ENCODE measurements at regions not wholly inside any gene's neighbourhood (a gene's known extent, or its start where the extent isn't known, plus 50 kb on each side); places are given as distances from the start of the nearest gene placed in this dataset.

GRCh38 chr2:8534729-8535468 is 147.0 kb upstream of the ID2 start:
- TF ChIP-seq CTCF (IDR thresholded peaks at IDR 0.05; ENCODE audit: low read depth, low read length, missing input control) = peak; percentile 24
- TF ChIP-seq MAX (IDR thresholded peaks at IDR 0.05) = peak; percentile 28
- TF ChIP-seq RAD21 (IDR thresholded peaks at IDR 0.05) = peak; percentile 73 to 82
- TF ChIP-seq HNF4A (conservative IDR thresholded peaks at IDR 0.05) = peak; percentile 71 to 80
- peak; percentile 70 for TF ChIP-seq YY1 (IDR thresholded peaks at IDR 0.05)
- no peak for TF ChIP-seq EGR1 (IDR thresholded peaks at IDR 0.05; ENCODE audit: low read depth in 2 of 2)
- TF ChIP-seq, protein P1, sequence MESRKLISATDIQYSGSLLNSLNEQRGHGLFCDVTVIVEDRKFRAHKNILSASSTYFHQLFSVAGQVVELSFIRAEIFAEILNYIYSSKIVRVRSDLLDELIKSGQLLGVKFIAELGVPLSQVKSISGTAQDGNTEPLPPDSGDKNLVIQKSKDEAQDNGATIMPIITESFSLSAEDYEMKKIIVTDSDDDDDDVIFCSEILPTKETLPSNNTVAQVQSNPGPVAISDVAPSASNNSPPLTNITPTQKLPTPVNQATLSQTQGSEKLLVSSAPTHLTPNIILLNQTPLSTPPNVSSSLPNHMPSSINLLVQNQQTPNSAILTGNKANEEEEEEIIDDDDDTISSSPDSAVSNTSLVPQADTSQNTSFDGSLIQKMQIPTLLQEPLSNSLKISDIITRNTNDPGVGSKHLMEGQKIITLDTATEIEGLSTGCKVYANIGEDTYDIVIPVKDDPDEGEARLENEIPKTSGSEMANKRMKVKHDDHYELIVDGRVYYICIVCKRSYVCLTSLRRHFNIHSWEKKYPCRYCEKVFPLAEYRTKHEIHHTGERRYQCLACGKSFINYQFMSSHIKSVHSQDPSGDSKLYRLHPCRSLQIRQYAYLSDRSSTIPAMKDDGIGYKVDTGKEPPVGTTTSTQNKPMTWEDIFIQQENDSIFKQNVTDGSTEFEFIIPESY (IDR thresholded peaks at IDR 0.05) = no peak
- TF ChIP-seq TAF1 (conservative IDR thresholded peaks at IDR 0.05) = no peak
- TF ChIP-seq GABPA (IDR thresholded peaks at IDR 0.05 in 1 of 2, conservative IDR thresholded peaks at IDR 0.05 in 1 of 2) = no peak
- TF ChIP-seq SP1 (IDR thresholded peaks at IDR 0.05) = peak; percentile 89
- TF ChIP-seq JUND (IDR thresholded peaks at IDR 0.05) = peak in 1 of 2 donors; percentile 59
- no peak for TF ChIP-seq ATF3 (IDR thresholded peaks at IDR 0.05)
- TF ChIP-seq, protein P2, sequence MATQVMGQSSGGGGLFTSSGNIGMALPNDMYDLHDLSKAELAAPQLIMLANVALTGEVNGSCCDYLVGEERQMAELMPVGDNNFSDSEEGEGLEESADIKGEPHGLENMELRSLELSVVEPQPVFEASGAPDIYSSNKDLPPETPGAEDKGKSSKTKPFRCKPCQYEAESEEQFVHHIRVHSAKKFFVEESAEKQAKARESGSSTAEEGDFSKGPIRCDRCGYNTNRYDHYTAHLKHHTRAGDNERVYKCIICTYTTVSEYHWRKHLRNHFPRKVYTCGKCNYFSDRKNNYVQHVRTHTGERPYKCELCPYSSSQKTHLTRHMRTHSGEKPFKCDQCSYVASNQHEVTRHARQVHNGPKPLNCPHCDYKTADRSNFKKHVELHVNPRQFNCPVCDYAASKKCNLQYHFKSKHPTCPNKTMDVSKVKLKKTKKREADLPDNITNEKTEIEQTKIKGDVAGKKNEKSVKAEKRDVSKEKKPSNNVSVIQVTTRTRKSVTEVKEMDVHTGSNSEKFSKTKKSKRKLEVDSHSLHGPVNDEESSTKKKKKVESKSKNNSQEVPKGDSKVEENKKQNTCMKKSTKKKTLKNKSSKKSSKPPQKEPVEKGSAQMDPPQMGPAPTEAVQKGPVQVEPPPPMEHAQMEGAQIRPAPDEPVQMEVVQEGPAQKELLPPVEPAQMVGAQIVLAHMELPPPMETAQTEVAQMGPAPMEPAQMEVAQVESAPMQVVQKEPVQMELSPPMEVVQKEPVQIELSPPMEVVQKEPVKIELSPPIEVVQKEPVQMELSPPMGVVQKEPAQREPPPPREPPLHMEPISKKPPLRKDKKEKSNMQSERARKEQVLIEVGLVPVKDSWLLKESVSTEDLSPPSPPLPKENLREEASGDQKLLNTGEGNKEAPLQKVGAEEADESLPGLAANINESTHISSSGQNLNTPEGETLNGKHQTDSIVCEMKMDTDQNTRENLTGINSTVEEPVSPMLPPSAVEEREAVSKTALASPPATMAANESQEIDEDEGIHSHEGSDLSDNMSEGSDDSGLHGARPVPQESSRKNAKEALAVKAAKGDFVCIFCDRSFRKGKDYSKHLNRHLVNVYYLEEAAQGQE (IDR thresholded peaks at IDR 0.05) = peak; percentile 41
- peak; percentile 76 to 81 for TF ChIP-seq RXRA (IDR thresholded peaks at IDR 0.05)
